ENCODE measurements at regions not wholly inside any gene's neighbourhood (a gene's known extent, or its start where the extent isn't known, plus 50 kb on each side); places are given as distances from the start of the nearest gene placed in this dataset.
"Not testable (repeated sequence)": the region's sequence is repeated elsewhere in the genome, so short reads cannot be mapped to it uniquely, and the experiment has no call there.

GRCh38 chr21:5064581-5065142, 5456.7 kb upstream of the TPTE start:
- DNase-seq; in situ Hi-C loops (cut with HindIII; ENCODE audit: low pct_ligation_motif_present, low pct_unique_long_range_greater_than_20kb, low sequenced_read_pairs): not testable (repeated sequence)

- DNase-seq; in situ Hi-C loops (cut with HindIII; ENCODE audit: low pct_ligation_motif_present, low pct_unique_long_range_greater_than_20kb, low sequenced_read_pairs): not testable (repeated sequence)
Observed at GRCh38 chr21:5065240-5066211, 5455.9 kb upstream of the TPTE start.

GRCh38 chr21:5066682-5067251, 5454.6 kb upstream of the TPTE start:
- DNase-seq; in situ Hi-C loops (cut with HindIII; ENCODE audit: low pct_ligation_motif_present, low pct_unique_long_range_greater_than_20kb, low sequenced_read_pairs): not testable (repeated sequence)

- DNase-seq; in situ Hi-C loops (cut with HindIII; ENCODE audit: low pct_ligation_motif_present, low pct_unique_long_range_greater_than_20kb, low sequenced_read_pairs): not testable (repeated sequence)
Observed at GRCh38 chr21:5067326-5068048, 5453.9 kb upstream of the TPTE start.

- in situ Hi-C loops (cut with HindIII; ENCODE audit: low pct_ligation_motif_present, low pct_unique_long_range_greater_than_20kb, low sequenced_read_pairs); DNase-seq: not testable (repeated sequence)
Observed at GRCh38 chr21:5068649-5069048, 5452.7 kb upstream of the TPTE start.

- in situ Hi-C loops (cut with HindIII; ENCODE audit: low pct_ligation_motif_present, low pct_unique_long_range_greater_than_20kb, low sequenced_read_pairs); DNase-seq: not testable (repeated sequence)
Observed at GRCh38 chr21:5071180-5071579, 5450.2 kb upstream of the TPTE start.

- in situ Hi-C loops (cut with HindIII; ENCODE audit: low pct_ligation_motif_present, low pct_unique_long_range_greater_than_20kb, low sequenced_read_pairs); DNase-seq: not testable (repeated sequence)
Observed at GRCh38 chr21:5076854-5077253, 5444.5 kb upstream of the TPTE start.

GRCh38 chr21:5079361-5079760, 5442.0 kb upstream of the TPTE start:
- in situ Hi-C loops (cut with HindIII; ENCODE audit: low pct_ligation_motif_present, low pct_unique_long_range_greater_than_20kb, low sequenced_read_pairs); DNase-seq: not testable (repeated sequence)

GRCh38 chr21:5080015-5080414, 5441.4 kb upstream of the TPTE start:
- in situ Hi-C loops (cut with HindIII; ENCODE audit: low pct_ligation_motif_present, low pct_unique_long_range_greater_than_20kb, low sequenced_read_pairs); DNase-seq: not testable (repeated sequence)

GRCh38 chr21:5084246-5084645, 5437.1 kb upstream of the TPTE start:
- DNase-seq; in situ Hi-C loops (cut with HindIII; ENCODE audit: low pct_ligation_motif_present, low pct_unique_long_range_greater_than_20kb, low sequenced_read_pairs): not testable (repeated sequence)

GRCh38 chr21:5085456-5085855, 5435.9 kb upstream of the TPTE start:
- in situ Hi-C loops (cut with HindIII; ENCODE audit: low pct_ligation_motif_present, low pct_unique_long_range_greater_than_20kb, low sequenced_read_pairs); DNase-seq: not testable (repeated sequence)

GRCh38 chr21:5086416-5086815, 5435.0 kb upstream of the TPTE start:
- in situ Hi-C loops (cut with HindIII; ENCODE audit: low pct_ligation_motif_present, low pct_unique_long_range_greater_than_20kb, low sequenced_read_pairs); DNase-seq: not testable (repeated sequence)

GRCh38 chr21:5088820-5089219, 5432.6 kb upstream of the TPTE start:
- DNase-seq; in situ Hi-C loops (cut with HindIII; ENCODE audit: low pct_ligation_motif_present, low pct_unique_long_range_greater_than_20kb, low sequenced_read_pairs): not testable (repeated sequence)

- in situ Hi-C loops (cut with HindIII; ENCODE audit: low pct_ligation_motif_present, low pct_unique_long_range_greater_than_20kb, low sequenced_read_pairs); DNase-seq: not testable (repeated sequence)
Observed at GRCh38 chr21:5089399-5090089, 5431.8 kb upstream of the TPTE start.

GRCh38 chr21:5090132-5091079, 5431.0 kb upstream of the TPTE start:
- in situ Hi-C loops (cut with HindIII; ENCODE audit: low pct_ligation_motif_present, low pct_unique_long_range_greater_than_20kb, low sequenced_read_pairs); DNase-seq: not testable (repeated sequence)

- in situ Hi-C loops (cut with HindIII; ENCODE audit: low pct_ligation_motif_present, low pct_unique_long_range_greater_than_20kb, low sequenced_read_pairs); DNase-seq: not testable (repeated sequence)
Observed at GRCh38 chr21:5091274-5091673, 5430.1 kb upstream of the TPTE start.

GRCh38 chr21:5095628-5096027, 5425.8 kb upstream of the TPTE start:
- in situ Hi-C loops (cut with HindIII; ENCODE audit: low pct_ligation_motif_present, low pct_unique_long_range_greater_than_20kb, low sequenced_read_pairs); DNase-seq: not testable (repeated sequence)

Measured in ACHN (cell line).